ENCODE measurements at regions not wholly inside any gene's neighbourhood (a gene's known extent, or its start where the extent isn't known, plus 50 kb on each side); places are given as distances from the start of the nearest gene placed in this dataset.

DNA sequence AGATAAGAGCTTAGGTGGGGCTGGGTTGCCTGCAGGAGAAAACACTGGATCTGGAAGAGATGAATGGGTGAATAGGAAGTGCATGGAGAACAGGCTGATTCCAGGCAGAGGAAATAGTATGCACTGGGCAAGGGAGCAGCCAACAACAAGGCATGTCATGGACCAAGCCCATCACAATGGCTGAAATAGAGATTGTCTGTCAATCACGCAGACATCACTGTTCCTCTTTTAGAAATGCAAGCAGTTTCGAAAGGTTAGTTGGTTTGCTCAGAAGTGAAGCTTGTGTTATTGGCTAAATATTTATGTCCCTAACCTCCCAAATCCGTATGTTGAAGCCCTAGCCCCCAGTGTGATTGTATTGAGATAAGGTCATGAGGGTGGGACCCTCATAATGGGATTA is 621.7 kb upstream of the CDH11 start:
- Histone ChIP-seq H3K4me3 (replicated peaks in 1 of 2; ENCODE audit: low read depth in 1 of 2, low read length in 2 of 2) (no peak overlapping the region), H3K27me3 (ENCODE audit: insufficient read depth, low read length) (no peaks in the 10 kb centered on the region), H2AFZ (ENCODE audit: low read depth, low read length, poor library complexity, severe bottlenecking) (no peak overlapping the region), H3K9ac (ENCODE audit: low read length) (no peak overlapping the region), H3K9me3 (ENCODE audit: control insufficient read depth in 1 of 2, insufficient read depth in 1 of 2, low read depth in 1 of 2, low read length in 2 of 2) (no peaks in the 10 kb centered on the region), H3K36me3 (ENCODE audit: control insufficient read depth in 1 of 2, insufficient read depth in 2 of 2, low read length in 2 of 2) (no peaks in the 10 kb centered on the region), H3K9me2 (ENCODE audit: insufficient read depth) (no peaks in the 10 kb centered on the region), H3K4me2 (ENCODE audit: low read length) (no peak overlapping the region), H3K79me2 (ENCODE audit: insufficient read depth, low read length) (no peaks in the 10 kb centered on the region), H4K20me1 (ENCODE audit: insufficient read depth) (no peaks in the 10 kb centered on the region), H3K27ac (ENCODE audit: low read depth, low read length) (no peak overlapping the region), H3K4me1 (ENCODE audit: control insufficient read depth in 1 of 2, insufficient read depth in 2 of 2, low read length in 2 of 2) (no peaks in the 10 kb centered on the region)
- ChIA-PET POLR2A (no interaction called here), RAD21 (ENCODE audit: low non-redundant PET in 1 of 2, low total read pairs in 2 of 2, uncharacterized antibody in 2 of 2, unreplicated experiment in 2 of 2) (no interaction called here), CTCF (no interaction called here)
- no peak for ATAC-seq
- DNase-seq (ENCODE audit: low read depth, low spot score): no peak
- TF ChIP-seq EZH2phosphoT487 (IDR thresholded peaks at IDR 0.05; ENCODE audit: borderline replicate concordance): no peak
- no peak for TF ChIP-seq ZFX (IDR thresholded peaks at IDR 0.05)
- TF ChIP-seq ZBTB33 (IDR thresholded peaks at IDR 0.05; ENCODE audit: extremely low read depth, insufficient replicate concordance, low read length): no peak
- no peak for TF ChIP-seq ATF3 (IDR thresholded peaks at IDR 0.05)
- no peak for TF ChIP-seq SIN3A (IDR thresholded peaks at IDR 0.05; ENCODE audit: low read depth)
- no peak for TF ChIP-seq ZNF274 (IDR thresholded peaks at IDR 0.05; ENCODE audit: low read depth, low read length)
- TF ChIP-seq REST (IDR thresholded peaks at IDR 0.05; ENCODE audit: low read depth): no peak
- no peak for TF ChIP-seq YY1 (IDR thresholded peaks at IDR 0.05; ENCODE audit: extremely low read depth, insufficient replicate concordance, low read depth, low read length)
- no peak for TF ChIP-seq MAX (IDR thresholded peaks at IDR 0.05)
- TF ChIP-seq CEBPB (IDR thresholded peaks at IDR 0.05; ENCODE audit: low read depth): no peak
- no peak for TF ChIP-seq ELF1 (IDR thresholded peaks at IDR 0.05; ENCODE audit: borderline replicate concordance, low read depth)
- TF ChIP-seq TCF7L2 (IDR thresholded peaks at IDR 0.05; ENCODE audit: borderline replicate concordance, extremely low read depth, insufficient read depth, insufficient read length): no peak
- no peak for TF ChIP-seq SRF (IDR thresholded peaks at IDR 0.05; ENCODE audit: low read depth)
- TF ChIP-seq POLR2A (IDR thresholded peaks at IDR 0.05; ENCODE audit: borderline replicate concordance, extremely low read depth, insufficient read depth, insufficient read length): no peak
- TF ChIP-seq SP1 (IDR thresholded peaks at IDR 0.05; ENCODE audit: low read depth): no peak
- no peak for TF ChIP-seq CBX3 (IDR thresholded peaks at IDR 0.05; ENCODE audit: low read depth)
- TF ChIP-seq POLR2AphosphoS5 (IDR thresholded peaks at IDR 0.05; ENCODE audit: low read depth, low read length): no peak
- TF ChIP-seq EZH2 (IDR thresholded peaks at IDR 0.05): no peak
- TF ChIP-seq JUND (IDR thresholded peaks at IDR 0.05): no peak
- TF ChIP-seq, protein P1, sequence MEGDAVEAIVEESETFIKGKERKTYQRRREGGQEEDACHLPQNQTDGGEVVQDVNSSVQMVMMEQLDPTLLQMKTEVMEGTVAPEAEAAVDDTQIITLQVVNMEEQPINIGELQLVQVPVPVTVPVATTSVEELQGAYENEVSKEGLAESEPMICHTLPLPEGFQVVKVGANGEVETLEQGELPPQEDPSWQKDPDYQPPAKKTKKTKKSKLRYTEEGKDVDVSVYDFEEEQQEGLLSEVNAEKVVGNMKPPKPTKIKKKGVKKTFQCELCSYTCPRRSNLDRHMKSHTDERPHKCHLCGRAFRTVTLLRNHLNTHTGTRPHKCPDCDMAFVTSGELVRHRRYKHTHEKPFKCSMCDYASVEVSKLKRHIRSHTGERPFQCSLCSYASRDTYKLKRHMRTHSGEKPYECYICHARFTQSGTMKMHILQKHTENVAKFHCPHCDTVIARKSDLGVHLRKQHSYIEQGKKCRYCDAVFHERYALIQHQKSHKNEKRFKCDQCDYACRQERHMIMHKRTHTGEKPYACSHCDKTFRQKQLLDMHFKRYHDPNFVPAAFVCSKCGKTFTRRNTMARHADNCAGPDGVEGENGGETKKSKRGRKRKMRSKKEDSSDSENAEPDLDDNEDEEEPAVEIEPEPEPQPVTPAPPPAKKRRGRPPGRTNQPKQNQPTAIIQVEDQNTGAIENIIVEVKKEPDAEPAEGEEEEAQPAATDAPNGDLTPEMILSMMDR (IDR thresholded peaks at IDR 0.05 in 2 of 3, conservative IDR thresholded peaks at IDR 0.05 in 1 of 3; ENCODE audit: borderline replicate concordance in 1 of 3, insufficient read depth in 1 of 3, low read depth in 2 of 3, low read length in 2 of 3): no peak
- BruUV-seq (replicated peaks): no TSS peak
- intact Hi-C loops (cut with micrococcal nuclease): no loop called here
